Lower lobe of right lung (tissue), 2 donors: ENCODE measurements at regions not wholly inside any gene's neighbourhood (a gene's known extent, or its start where the extent isn't known, plus 50 kb on each side); places are given as distances from the start of the nearest gene placed in this dataset.

Experiments
- ATAC-seq, 2 donors: fragments of 200-7000 bp; cut with Tn5 transposase; one replicate each; pipeline ENCODE4 v1.9.1; 2020 to 2022; ENCODE audit warnings: mild to moderate bottlenecking in 2 of 2, moderate library complexity in 2 of 2
- DNase-seq: peaks from one replicate; pipeline ENCODE4 v3.0.0-alpha.2; 2020
- H3K27ac ChIP-seq: fragments of 200-600 bp; one replicate; pipeline ENCODE4 v1.8.0; 2022
- H3K27me3 ChIP-seq: fragments of 200-600 bp; one replicate; pipeline ENCODE4 v1.8.0; 2022; ENCODE audit warnings: low read depth
- H3K36me3 ChIP-seq: fragments of 200-600 bp; one replicate; pipeline ENCODE4 v1.8.0; 2022; ENCODE audit warnings: mild to moderate bottlenecking
- H3K4me1 ChIP-seq: fragments of 200-600 bp; one replicate; pipeline ENCODE4 v1.8.0; 2022
- H3K4me3 ChIP-seq: fragments of 200-600 bp; one replicate; pipeline ENCODE4 v1.8.0; 2022; ENCODE audit warnings: mild to moderate bottlenecking
- H3K9me3 ChIP-seq: fragments of 200-600 bp; one replicate; pipeline ENCODE4 v1.8.0; 2022
- intact Hi-C: fragments of 100-400 bp; cut with DNase I; formaldehyde crosslinking; loops from one replicate; pipeline ENCODE4 v1.11.0; 2022
- TF ChIP-seq, protein P1 (sequence below): fragments of 200-600 bp; IDR thresholded peaks from one replicate; pipeline ENCODE4 v1.8.0; 2022; ENCODE audit warnings: antibody characterized with exemption, mild to moderate bottlenecking
- donor health status: DM: no; HTN: yes; CAD: no; lungs with severe emphysema.

DNA sequence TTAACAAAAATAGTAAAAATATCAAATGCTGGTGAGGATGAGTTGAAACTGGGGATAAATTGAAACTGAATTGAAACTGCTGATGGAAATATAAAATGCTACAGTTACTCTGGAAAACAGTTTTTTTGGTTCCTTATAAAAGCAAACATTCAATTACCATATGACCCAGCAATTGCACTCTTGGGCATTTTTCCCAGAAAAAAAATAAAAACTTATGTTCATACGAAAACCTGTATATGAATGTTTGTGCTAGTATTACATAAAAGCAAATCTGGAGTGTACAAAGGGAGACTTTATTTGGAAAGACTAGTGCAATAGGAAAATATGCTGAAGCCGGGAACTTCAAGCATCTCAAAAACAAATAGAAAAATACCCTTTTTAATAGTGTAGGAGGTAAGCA is 857.9 kb upstream of the CADM2 start:
- Histone ChIP-seq H3K4me3 (no peak overlapping the region), H3K9me3 (no peaks in the 10 kb centered on the region), H3K27me3 (no peaks in the 10 kb centered on the region), H3K4me1 (no peaks in the 10 kb centered on the region), H3K27ac (no peak overlapping the region), H3K36me3 (no peaks in the 10 kb centered on the region)
- ATAC-seq (no peak), DNase-seq (no peak)
- intact Hi-C loops, result no loop called here
- TF ChIP-seq, protein P1, sequence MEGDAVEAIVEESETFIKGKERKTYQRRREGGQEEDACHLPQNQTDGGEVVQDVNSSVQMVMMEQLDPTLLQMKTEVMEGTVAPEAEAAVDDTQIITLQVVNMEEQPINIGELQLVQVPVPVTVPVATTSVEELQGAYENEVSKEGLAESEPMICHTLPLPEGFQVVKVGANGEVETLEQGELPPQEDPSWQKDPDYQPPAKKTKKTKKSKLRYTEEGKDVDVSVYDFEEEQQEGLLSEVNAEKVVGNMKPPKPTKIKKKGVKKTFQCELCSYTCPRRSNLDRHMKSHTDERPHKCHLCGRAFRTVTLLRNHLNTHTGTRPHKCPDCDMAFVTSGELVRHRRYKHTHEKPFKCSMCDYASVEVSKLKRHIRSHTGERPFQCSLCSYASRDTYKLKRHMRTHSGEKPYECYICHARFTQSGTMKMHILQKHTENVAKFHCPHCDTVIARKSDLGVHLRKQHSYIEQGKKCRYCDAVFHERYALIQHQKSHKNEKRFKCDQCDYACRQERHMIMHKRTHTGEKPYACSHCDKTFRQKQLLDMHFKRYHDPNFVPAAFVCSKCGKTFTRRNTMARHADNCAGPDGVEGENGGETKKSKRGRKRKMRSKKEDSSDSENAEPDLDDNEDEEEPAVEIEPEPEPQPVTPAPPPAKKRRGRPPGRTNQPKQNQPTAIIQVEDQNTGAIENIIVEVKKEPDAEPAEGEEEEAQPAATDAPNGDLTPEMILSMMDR, result no peak

DNA sequence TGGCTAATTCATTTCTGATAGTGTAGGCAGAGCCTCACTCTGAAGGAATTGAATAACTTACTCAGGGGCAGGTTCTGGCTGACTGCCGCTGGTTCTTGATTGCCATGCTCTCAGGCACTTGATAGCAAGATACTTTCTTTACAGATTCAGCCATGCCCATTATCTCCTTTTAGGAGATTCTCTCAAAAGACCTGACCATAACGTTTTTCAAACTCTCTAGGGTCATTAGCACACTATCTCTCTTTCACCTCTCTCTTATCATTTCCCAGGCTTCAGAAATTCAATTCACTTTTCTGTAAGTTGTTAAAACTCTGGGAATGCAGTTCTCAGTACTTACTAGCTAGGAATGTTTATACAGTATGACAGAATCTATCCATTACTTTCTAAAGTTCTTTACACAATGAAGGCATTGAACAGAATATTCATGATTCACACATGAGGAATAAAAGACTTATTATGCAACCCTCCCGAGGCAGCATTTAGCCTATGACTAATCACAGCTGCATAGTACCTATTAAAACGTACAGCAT is 850.3 kb upstream of the CADM2 start:
- ATAC-seq (no peak), DNase-seq (no peak)
- Histone ChIP-seq H3K27me3 (no peaks in the 10 kb centered on the region), H3K9me3 (no peaks in the 10 kb centered on the region), H3K4me1 (no peaks in the 10 kb centered on the region), H3K27ac (no peak overlapping the region), H3K36me3 (no peaks in the 10 kb centered on the region), H3K4me3 (no peak overlapping the region)
- TF ChIP-seq, protein P1, result no peak
- intact Hi-C loops, result no loop called here

DNA sequence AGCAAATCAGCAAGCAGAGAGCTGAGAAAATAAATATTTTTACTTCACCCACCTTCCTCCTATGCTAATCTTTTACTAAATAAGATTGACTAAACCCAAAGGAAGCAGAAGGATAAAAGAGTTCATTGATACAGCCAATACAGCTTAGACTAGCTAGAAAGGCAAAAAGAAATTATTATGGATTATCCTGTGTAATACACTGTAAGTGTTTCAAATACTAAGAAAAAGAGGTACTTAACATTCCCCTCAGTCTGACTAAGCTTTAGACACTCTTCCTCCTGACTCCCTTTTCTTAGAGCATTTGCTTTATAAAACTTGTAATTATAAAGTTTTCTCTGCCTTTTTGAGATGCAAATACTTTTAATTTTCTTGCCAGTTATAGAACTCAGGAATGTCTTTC is 848.9 kb upstream of the CADM2 start:
- ATAC-seq, result no peak
- H3K36me3 ChIP-seq, result no peaks in the 10 kb centered on the region
- no peaks in the 10 kb centered on the region for H3K4me1 ChIP-seq
- H3K27me3 ChIP-seq, result no peaks in the 10 kb centered on the region
- TF ChIP-seq, protein P1, result no peak
- no peak for DNase-seq
- H3K9me3 ChIP-seq, result no peaks in the 10 kb centered on the region
- H3K4me3 ChIP-seq, result no peak overlapping the region
- no peak overlapping the region for H3K27ac ChIP-seq
- intact Hi-C loops, result no loop called here

DNA sequence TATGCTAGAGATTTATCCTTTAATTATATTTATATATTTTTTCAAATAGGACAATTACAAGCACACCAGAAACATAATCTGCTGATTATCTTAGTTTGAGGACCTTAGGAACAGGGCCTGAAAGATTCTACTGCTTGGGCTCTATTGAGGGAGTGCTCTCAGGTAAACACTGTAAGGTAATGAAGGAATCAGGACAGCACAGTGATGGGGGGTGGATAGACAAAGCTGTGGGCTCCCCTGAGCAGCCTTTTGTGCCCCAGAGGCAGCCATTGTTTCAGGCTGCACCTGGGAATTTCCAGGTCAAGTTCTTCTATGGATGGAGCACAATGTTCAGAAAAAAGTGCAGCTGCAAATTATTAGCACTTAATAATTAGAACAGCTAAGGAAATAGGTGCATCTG is 848.0 kb upstream of the CADM2 start:
- no peak for ATAC-seq
- H3K9me3 ChIP-seq, result no peaks in the 10 kb centered on the region
- no peak overlapping the region for H3K27ac ChIP-seq
- no peaks in the 10 kb centered on the region for H3K4me1 ChIP-seq
- no peak overlapping the region for H3K4me3 ChIP-seq
- TF ChIP-seq, protein P1, result no peak
- intact Hi-C loops, result no loop called here
- no peaks in the 10 kb centered on the region for H3K36me3 ChIP-seq
- no peak for DNase-seq
- no peaks in the 10 kb centered on the region for H3K27me3 ChIP-seq

DNA sequence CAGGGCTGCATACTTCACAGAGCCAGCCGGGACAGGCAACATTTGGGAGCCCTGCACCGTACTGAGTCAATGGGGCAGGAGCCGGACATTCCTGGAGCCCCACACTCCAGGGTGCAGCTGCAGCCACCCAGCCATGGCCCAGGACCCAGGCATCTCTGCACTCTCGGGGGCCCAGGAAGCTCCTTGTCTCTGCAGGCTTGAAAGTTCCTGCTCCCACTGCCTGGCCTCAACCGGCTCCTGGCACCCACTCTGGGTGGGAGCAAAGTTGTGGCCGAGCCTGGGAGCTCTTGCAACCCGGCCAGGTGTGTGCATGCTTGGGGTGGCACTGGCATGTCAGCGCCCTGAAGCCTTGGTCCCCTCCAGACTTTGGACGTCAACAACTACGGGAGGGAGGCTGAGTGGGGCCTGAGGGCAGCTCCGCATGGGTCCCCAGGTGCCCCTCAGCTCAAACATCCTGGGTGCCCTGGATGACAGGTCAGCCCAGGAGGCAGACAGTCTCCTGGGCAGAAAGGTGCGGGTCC is 833.5 kb upstream of the CADM2 start:
- peak in 1 of 2 donors; percentile 52 for ATAC-seq
- no peak overlapping the region for H3K4me3 ChIP-seq
- no peaks in the 10 kb centered on the region for H3K36me3 ChIP-seq
- intact Hi-C loops, result no loop called here
- H3K9me3 ChIP-seq, result no peaks in the 10 kb centered on the region
- no peak overlapping the region for H3K27ac ChIP-seq
- no peaks in the 10 kb centered on the region for H3K27me3 ChIP-seq
- TF ChIP-seq, protein P1, result no peak
- H3K4me1 ChIP-seq, result no peaks in the 10 kb centered on the region
- peak; percentile 32 for DNase-seq

DNA sequence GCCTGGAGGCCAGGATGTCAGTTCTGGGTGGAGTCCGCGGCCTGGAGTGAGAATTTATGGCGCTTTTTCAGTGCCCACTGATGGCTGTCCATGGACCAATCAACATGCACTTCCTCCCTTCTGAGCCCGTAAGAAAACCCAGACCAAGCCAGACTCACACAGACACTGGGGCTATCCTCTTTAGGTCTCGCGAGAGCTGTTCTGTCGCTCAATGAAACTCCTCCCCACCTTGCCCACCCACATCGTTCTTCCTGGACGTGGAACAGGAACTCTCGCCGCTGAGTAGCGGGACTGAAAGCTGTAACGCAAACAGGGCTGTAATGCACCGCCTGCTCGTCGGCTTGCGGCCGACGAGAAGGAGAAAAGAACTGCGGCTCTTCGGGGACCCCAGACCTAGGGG is 833.0 kb upstream of the CADM2 start:
- Histone ChIP-seq H3K4me3 (no peak overlapping the region), H3K4me1 (no peaks in the 10 kb centered on the region), H3K27ac (no peak overlapping the region), H3K36me3 (no peaks in the 10 kb centered on the region), H3K9me3 (no peaks in the 10 kb centered on the region), H3K27me3 (no peaks in the 10 kb centered on the region)
- ATAC-seq (no peak), DNase-seq (no peak)
- intact Hi-C loops, result no loop called here
- TF ChIP-seq, protein P1, result no peak
